ENCODE measurements at regions not wholly inside any gene's neighbourhood (a gene's known extent, or its start where the extent isn't known, plus 50 kb on each side); places are given as distances from the start of the nearest gene placed in this dataset.
"Not testable (repeated sequence)": the region's sequence is repeated elsewhere in the genome, so short reads cannot be mapped to it uniquely, and the experiment has no call there.

GRCh38 chr22:35138521-35138920 is 72.6 kb downstream of the ISX start:
- no peaks in the 10 kb centered on the region for H3K27me3 ChIP-seq
- no peak for DNase-seq
- no peak overlapping the region for H3K4me3 ChIP-seq
- H3K36me3 ChIP-seq: no peaks in the 10 kb centered on the region
- no peaks in the 10 kb centered on the region for H3K9me3 ChIP-seq

- Histone ChIP-seq H3K27me3 (no peaks in the 10 kb centered on the region), H3K9me3 (no peaks in the 10 kb centered on the region), H3K36me3 (no peaks in the 10 kb centered on the region), H3K4me3 (no peak overlapping the region)
- DNase-seq: peak; percentile 54
These were observed 75.2 kb downstream of the ISX start for GRCh38 chr22:35140879-35141745.

- Histone ChIP-seq H3K9me3 (no peaks in the 10 kb centered on the region), H3K4me3 (no peak overlapping the region), H3K27me3 (no peaks in the 10 kb centered on the region), H3K36me3 (no peaks in the 10 kb centered on the region)
- DNase-seq: no peak
These were observed 82.4 kb downstream of the ISX start for GRCh38 chr22:35148381-35148780.

GRCh38 chr22:35148866-35149548 is 83.0 kb downstream of the ISX start:
- no peaks in the 10 kb centered on the region for H3K27me3 ChIP-seq
- no peak overlapping the region for H3K4me3 ChIP-seq
- H3K9me3 ChIP-seq: no peaks in the 10 kb centered on the region
- H3K36me3 ChIP-seq: no peaks in the 10 kb centered on the region
- no peak for DNase-seq

GRCh38 chr22:35150183-35151107 is 84.5 kb downstream of the ISX start:
- no peaks in the 10 kb centered on the region; the same call in 1 of the 2 replicates for H3K27me3 ChIP-seq
- H3K4me3 ChIP-seq: no peak overlapping the region
- DNase-seq: peak; percentile 36
- H3K9me3 ChIP-seq: no peaks in the 10 kb centered on the region
- no peaks in the 10 kb centered on the region for H3K36me3 ChIP-seq

- Histone ChIP-seq H3K4me3 (no peak overlapping the region), H3K27me3 (no peaks in the 10 kb centered on the region; the same call in 1 of the 2 replicates), H3K9me3 (no peaks in the 10 kb centered on the region), H3K36me3 (no peaks in the 10 kb centered on the region)
- DNase-seq: no peak
These were observed 86.4 kb downstream of the ISX start for GRCh38 chr22:35152316-35152715.

- Histone ChIP-seq H3K27me3 (no peaks in the 10 kb centered on the region; the same call in 1 of the 2 replicates), H3K4me3 (no peak overlapping the region)
- peak; percentile 48 for DNase-seq
These were observed 89.0 kb downstream of the ISX start for GRCh38 chr22:35154937-35155387.

GRCh38 chr22:35155403-35156025 is 89.6 kb downstream of the ISX start:
- no peaks in the 10 kb centered on the region for H3K9me3 ChIP-seq
- no peaks in the 10 kb centered on the region; the same call in 1 of the 2 replicates for H3K27me3 ChIP-seq
- DNase-seq: no peak
- no peak overlapping the region for H3K4me3 ChIP-seq
- H3K36me3 ChIP-seq: no peaks in the 10 kb centered on the region

More at GRCh38 chr22:35154937-35155387, 89.0 kb downstream of the ISX start:
- Histone ChIP-seq H3K9me3 (no peaks in the 10 kb centered on the region), H3K36me3 (no peaks in the 10 kb centered on the region)

GRCh38 chr22:35156945-35157344 is 91.0 kb downstream of the ISX start:
- no peaks in the 10 kb centered on the region; the same call in 1 of the 2 replicates for H3K27me3 ChIP-seq
- H3K9me3 ChIP-seq: no peaks in the 10 kb centered on the region
- no peak overlapping the region for H3K4me3 ChIP-seq
- no peaks in the 10 kb centered on the region for H3K36me3 ChIP-seq
- DNase-seq: no peak

- H3K36me3 ChIP-seq: no peaks in the 10 kb centered on the region
- no peaks in the 10 kb centered on the region for H3K9me3 ChIP-seq
- DNase-seq: no peak
- H3K4me3 ChIP-seq: no peak overlapping the region
- H3K27me3 ChIP-seq: no peaks in the 10 kb centered on the region; the same call in 1 of the 2 replicates
These were observed 92.4 kb downstream of the ISX start for GRCh38 chr22:35158336-35158735.

GRCh38 chr22:35159343-35159742 is 93.4 kb downstream of the ISX start:
- Histone ChIP-seq H3K9me3 (no peaks in the 10 kb centered on the region), H3K36me3 (no peaks in the 10 kb centered on the region), H3K4me3 (no peak overlapping the region), H3K27me3 (no peaks in the 10 kb centered on the region; the same call in 1 of the 2 replicates)
- no peak for DNase-seq

- no peak for DNase-seq
- H3K36me3 ChIP-seq: no peaks in the 10 kb centered on the region
- H3K9me3 ChIP-seq: no peaks in the 10 kb centered on the region
- H3K4me3 ChIP-seq: no peak overlapping the region
- H3K27me3 ChIP-seq: no peaks in the 10 kb centered on the region
These were observed 94.3 kb downstream of the ISX start for GRCh38 chr22:35160268-35160667.

- not testable (repeated sequence) for H3K36me3 ChIP-seq, H3K4me3 ChIP-seq, DNase-seq, H3K9me3 ChIP-seq, H3K27me3 ChIP-seq
These were observed 91.4 kb upstream of the HMGXB4 start for GRCh38 chr22:35165896-35166295.

- H3K27me3 ChIP-seq: peaks cover 3% of the 10 kb centered on the region; the same call in 1 of the 2 replicates
- no peaks in the 10 kb centered on the region for H3K36me3 ChIP-seq
- no peak overlapping the region for H3K4me3 ChIP-seq
- DNase-seq: no peak
- H3K9me3 ChIP-seq: no peaks in the 10 kb centered on the region
These were observed 86.3 kb upstream of the HMGXB4 start for GRCh38 chr22:35170716-35171697.

GRCh38 chr22:35172442-35172841 is 84.9 kb upstream of the HMGXB4 start:
- Histone ChIP-seq H3K27me3 (peaks cover 3% of the 10 kb centered on the region; the same call in 1 of the 2 replicates), H3K36me3 (no peaks in the 10 kb centered on the region), H3K4me3 (no peak overlapping the region), H3K9me3 (no peaks in the 10 kb centered on the region)
- no peak for DNase-seq
